Muscle layer of colon (tissue), 2 donors: ENCODE measurements at regions not wholly inside any gene's neighbourhood (a gene's known extent, or its start where the extent isn't known, plus 50 kb on each side); places are given as distances from the start of the nearest gene placed in this dataset.

ENCODE experiments used
- H3K27ac ChIP-seq: one replicate; pipeline ENCODE4 v1.7.0; 2013; ENCODE audit warnings: low read depth, mild to moderate bottlenecking, low read length, moderate library complexity
- H3K27me3 ChIP-seq, 2 donors: one replicate each; pipeline ENCODE4 v1.7.0; 2013; ENCODE audit warnings: low read length in 2 of 2, mild to moderate bottlenecking in 2 of 2; ENCODE audit not compliant: insufficient read depth in 2 of 2, control insufficient read depth in 1 of 2
- H3K36me3 ChIP-seq: one replicate; pipeline ENCODE4 v1.7.0; 2013; ENCODE audit warnings: mild to moderate bottlenecking, low read length; ENCODE audit not compliant: insufficient read depth
- H3K4me1 ChIP-seq: one replicate; pipeline ENCODE4 v1.7.0; 2013; ENCODE audit warnings: mild to moderate bottlenecking, low read length; ENCODE audit not compliant: insufficient read depth
- H3K4me3 ChIP-seq, 2 donors: one replicate each; pipeline ENCODE4 v1.7.0; 2013; ENCODE audit warnings: low read length in 2 of 2, low read depth in 1 of 2, mild to moderate bottlenecking in 1 of 2, moderate library complexity in 1 of 2
- H3K9ac ChIP-seq: one replicate; pipeline ENCODE4 v1.7.0; 2013; ENCODE audit warnings: low read length
- H3K9me3 ChIP-seq: one replicate; pipeline ENCODE4 v1.7.0; 2013; ENCODE audit warnings: mild to moderate bottlenecking, low read length
- donor health status: abdominal sarcoma.
- donor health status: Adenocarcinoma of cecum.

DNA sequence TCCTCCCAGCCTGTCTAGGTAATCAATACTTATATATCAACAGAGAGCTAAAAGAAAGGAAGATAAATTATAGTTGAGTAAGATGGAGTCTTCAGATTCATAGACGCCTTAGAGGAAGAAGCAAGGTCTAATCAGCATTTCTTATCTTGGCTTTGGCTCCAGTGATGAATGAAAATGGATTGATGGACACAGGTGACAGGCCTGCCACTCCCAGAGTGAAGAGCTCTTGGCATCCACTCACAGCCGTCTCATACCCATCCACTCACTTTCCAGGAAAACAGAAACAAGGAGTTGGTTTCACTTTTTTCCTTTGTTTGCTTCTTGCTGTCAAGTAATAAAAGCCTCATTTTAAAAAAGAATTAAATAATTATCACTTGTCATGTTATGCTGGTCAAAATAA lies 168.2 kb downstream of the MFSD1 start:
- Histone ChIP-seq H3K36me3 (no peaks in the 10 kb centered on the region), H3K9ac (no peak overlapping the region), H3K9me3 (no peaks in the 10 kb centered on the region), H3K27me3 (no peaks in the 10 kb centered on the region), H3K4me3 (no peak overlapping the region), H3K27ac (no peak overlapping the region), H3K4me1 (no peaks in the 10 kb centered on the region)

DNA sequence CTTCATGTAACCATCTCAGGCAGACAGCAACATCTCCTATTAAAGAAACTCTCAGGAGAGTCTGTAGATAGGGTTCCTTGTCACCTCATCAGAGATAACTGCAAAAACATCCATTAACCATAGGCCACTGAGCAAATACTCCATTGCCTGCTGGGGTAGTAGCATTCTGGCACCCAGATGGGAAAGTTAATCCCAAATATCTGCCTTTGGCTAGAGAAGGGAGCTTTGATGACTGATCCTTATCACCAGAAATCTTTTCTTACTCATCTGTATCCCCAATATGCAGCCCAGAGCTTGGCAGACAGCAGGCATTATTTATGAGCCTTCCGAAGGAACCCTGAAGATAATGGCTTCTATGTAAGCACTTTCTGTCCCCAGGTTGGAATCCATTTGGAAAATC lies 173.1 kb downstream of the MFSD1 start:
- Histone ChIP-seq H3K36me3 (no peaks in the 10 kb centered on the region), H3K27me3 (no peaks in the 10 kb centered on the region), H3K27ac (no peak overlapping the region), H3K4me1 (no peaks in the 10 kb centered on the region), H3K4me3 (no peak overlapping the region), H3K9ac (no peak overlapping the region), H3K9me3 (no peaks in the 10 kb centered on the region)

DNA sequence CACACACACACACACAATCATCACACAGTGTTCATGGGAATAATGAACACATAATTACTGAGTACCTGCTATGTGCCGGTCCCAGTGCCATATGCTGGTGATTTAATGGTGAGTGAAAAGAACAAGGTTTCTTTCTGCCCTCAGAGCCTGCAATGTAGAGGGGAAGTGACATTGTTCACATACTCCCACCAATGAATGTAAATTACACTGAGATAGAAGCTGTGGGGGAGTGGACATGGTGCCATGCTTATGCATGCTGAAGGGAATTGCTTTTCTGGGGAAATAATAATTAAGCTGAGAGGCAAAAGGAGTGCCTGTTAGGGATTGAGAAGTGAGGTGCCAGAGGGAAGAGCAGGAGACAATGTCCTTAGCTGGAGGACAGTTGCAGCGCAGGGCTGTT lies 175.1 kb downstream of the MFSD1 start:
- H3K4me1 ChIP-seq = no peaks in the 10 kb centered on the region
- no peak overlapping the region for H3K27ac ChIP-seq
- H3K9me3 ChIP-seq = no peaks in the 10 kb centered on the region
- H3K36me3 ChIP-seq = no peaks in the 10 kb centered on the region
- H3K9ac ChIP-seq = no peak overlapping the region
- no peaks in the 10 kb centered on the region for H3K27me3 ChIP-seq
- H3K4me3 ChIP-seq = no peak overlapping the region

- Histone ChIP-seq H3K9ac (no peak overlapping the region), H3K4me3 (no peak overlapping the region), H3K27ac (no peak overlapping the region), H3K36me3 (no peaks in the 10 kb centered on the region), H3K9me3 (no peaks in the 10 kb centered on the region), H3K27me3 (no peaks in the 10 kb centered on the region), H3K4me1 (no peaks in the 10 kb centered on the region)
These were observed 175.6 kb downstream of the MFSD1 start for GRCh38 chr3:158977497-158977896.

GRCh38 chr3:158983216-158984099 lies 181.6 kb downstream of the MFSD1 start:
- Histone ChIP-seq H3K27ac (no peak overlapping the region), H3K9ac (no peak overlapping the region), H3K36me3 (no peaks in the 10 kb centered on the region), H3K4me1 (no peaks in the 10 kb centered on the region), H3K9me3 (no peaks in the 10 kb centered on the region), H3K27me3 (no peaks in the 10 kb centered on the region), H3K4me3 (no peak overlapping the region)

GRCh38 chr3:158991146-158991705 lies 189.4 kb downstream of the MFSD1 start:
- no peaks in the 10 kb centered on the region for H3K9me3 ChIP-seq

DNA sequence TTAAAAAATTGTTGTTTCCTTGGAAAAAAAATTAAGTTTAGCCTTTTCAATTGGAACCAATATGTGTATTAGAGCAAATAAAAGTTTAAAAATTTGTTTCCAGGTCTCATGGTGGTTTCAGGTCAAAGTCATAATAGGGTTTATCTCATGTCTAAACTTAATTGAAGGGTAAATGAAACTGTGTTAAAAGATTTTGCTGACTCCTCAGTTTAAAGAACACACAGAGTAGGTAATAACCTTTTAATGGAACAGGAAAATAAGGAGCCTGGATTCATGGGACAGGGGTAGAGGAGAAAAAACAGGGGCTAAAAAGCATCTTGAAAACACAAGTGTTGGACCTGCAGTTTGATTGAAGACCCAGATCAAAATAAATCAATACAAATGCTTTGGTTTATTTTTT lies 190.6 kb downstream of the MFSD1 start:
- H3K4me3 ChIP-seq = no peak overlapping the region
- H3K27me3 ChIP-seq = no peaks in the 10 kb centered on the region
- H3K4me1 ChIP-seq = no peaks in the 10 kb centered on the region
- H3K9me3 ChIP-seq = no peaks in the 10 kb centered on the region
- no peaks in the 10 kb centered on the region for H3K36me3 ChIP-seq
- H3K9ac ChIP-seq = no peak overlapping the region
- H3K27ac ChIP-seq = no peak overlapping the region

More at GRCh38 chr3:158991146-158991705, 189.4 kb downstream of the MFSD1 start:
- Histone ChIP-seq H3K4me1 (no peaks in the 10 kb centered on the region), H3K4me3 (no peak overlapping the region), H3K27me3 (no peaks in the 10 kb centered on the region), H3K9ac (no peak overlapping the region), H3K36me3 (no peaks in the 10 kb centered on the region), H3K27ac (no peak overlapping the region)

- H3K27ac ChIP-seq = no peak overlapping the region
- no peak overlapping the region for H3K9ac ChIP-seq
- no peak overlapping the region for H3K4me3 ChIP-seq
- H3K36me3 ChIP-seq = no peaks in the 10 kb centered on the region
- H3K9me3 ChIP-seq = no peaks in the 10 kb centered on the region
- H3K4me1 ChIP-seq = no peaks in the 10 kb centered on the region
- H3K27me3 ChIP-seq = no peaks in the 10 kb centered on the region
These were observed 192.5 kb downstream of the MFSD1 start for GRCh38 chr3:158994386-158994785.

- H3K27me3 ChIP-seq = no peaks in the 10 kb centered on the region
- no peaks in the 10 kb centered on the region for H3K9me3 ChIP-seq
- no peak overlapping the region for H3K27ac ChIP-seq
- H3K36me3 ChIP-seq = no peaks in the 10 kb centered on the region
- no peak overlapping the region for H3K4me3 ChIP-seq
- no peak overlapping the region for H3K9ac ChIP-seq
- H3K4me1 ChIP-seq = no peaks in the 10 kb centered on the region
These were observed 199.9 kb downstream of the MFSD1 start for GRCh38 chr3:159001711-159002110.

DNA sequence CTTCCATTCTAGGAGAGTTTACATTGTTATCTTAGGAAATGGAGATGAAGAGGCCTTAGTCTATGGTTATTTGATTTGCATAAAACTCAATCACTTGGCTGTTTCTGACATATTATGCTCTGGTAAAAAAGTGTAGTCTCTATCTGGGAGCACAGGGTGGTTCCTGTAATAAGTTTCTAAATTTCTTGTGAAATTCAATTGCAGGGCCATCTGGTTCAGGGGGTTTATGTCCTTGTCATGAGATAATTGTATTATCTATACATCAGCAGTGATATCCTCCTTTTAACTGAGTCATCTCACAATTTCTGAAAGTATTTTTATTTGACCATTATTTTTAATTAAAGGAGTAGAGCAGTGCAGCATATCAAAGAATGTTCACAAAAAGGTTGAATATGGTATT lies 203.3 kb downstream of the MFSD1 start:
- Histone ChIP-seq H3K27ac (no peak overlapping the region), H3K4me1 (no peaks in the 10 kb centered on the region), H3K27me3 (no peaks in the 10 kb centered on the region), H3K9ac (no peak overlapping the region), H3K36me3 (no peaks in the 10 kb centered on the region), H3K4me3 (no peak overlapping the region), H3K9me3 (no peaks in the 10 kb centered on the region)

- Histone ChIP-seq H3K4me1 (no peaks in the 10 kb centered on the region), H3K27ac (no peak overlapping the region), H3K9ac (no peak overlapping the region), H3K9me3 (no peaks in the 10 kb centered on the region), H3K27me3 (no peaks in the 10 kb centered on the region), H3K36me3 (no peaks in the 10 kb centered on the region), H3K4me3 (no peak overlapping the region)
These were observed 205.5 kb downstream of the MFSD1 start for GRCh38 chr3:159007331-159007730.

DNA sequence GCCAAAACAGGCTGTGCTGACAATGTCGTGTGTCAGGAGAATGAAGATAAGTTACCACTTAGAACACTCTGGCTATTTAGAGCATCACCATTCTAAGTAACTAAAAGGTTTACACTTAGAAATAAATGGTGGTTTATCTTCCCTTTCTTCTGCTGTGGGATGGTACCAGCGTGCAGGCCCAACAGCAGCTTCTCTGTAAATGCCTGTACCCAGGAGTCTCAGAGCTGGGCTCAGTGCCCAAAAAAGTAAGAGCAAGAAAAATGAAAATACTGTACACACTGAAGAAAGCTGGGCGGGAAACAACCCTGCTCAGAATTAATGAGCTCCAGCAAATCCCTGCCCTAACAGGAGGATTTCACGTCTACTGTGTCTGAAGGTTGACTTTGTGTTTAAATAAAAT lies 206.5 kb downstream of the MFSD1 start:
- Histone ChIP-seq H3K27ac (no peak overlapping the region), H3K27me3 (no peaks in the 10 kb centered on the region), H3K4me1 (no peaks in the 10 kb centered on the region), H3K4me3 (no peak overlapping the region), H3K36me3 (no peaks in the 10 kb centered on the region), H3K9ac (no peak overlapping the region), H3K9me3 (no peaks in the 10 kb centered on the region)
